ENCODE measurements at regions not wholly inside any gene's neighbourhood (a gene's known extent, or its start where the extent isn't known, plus 50 kb on each side); places are given as distances from the start of the nearest gene placed in this dataset.

DNA sequence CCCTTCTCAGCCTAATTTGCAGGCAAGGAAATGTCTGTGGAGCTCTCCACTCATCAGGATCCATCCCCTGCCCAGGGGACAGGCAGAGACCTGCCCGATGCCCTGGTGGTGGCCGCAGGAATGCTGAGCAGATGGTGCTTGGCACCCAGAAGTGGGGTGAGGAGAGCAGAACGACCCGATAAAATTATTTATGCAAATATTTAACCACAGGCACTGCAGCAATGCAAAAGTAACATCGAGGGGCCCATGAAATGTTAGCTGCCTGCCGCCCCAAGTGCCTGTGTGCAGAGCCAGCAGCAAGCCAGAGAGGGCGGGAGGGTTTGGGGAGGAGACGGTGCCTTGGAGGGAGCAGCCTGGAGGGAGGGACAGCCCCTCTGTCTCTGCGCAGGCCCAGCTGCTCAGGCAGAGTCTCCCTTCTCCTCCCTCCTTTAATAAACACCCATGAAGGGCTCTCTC lies 205.5 kb downstream of the CTTN start:
- H3K4me3 ChIP-seq (ENCODE audit: low read length in 2 of 2), result no peak overlapping the region
- no peaks in the 10 kb centered on the region for H3K9me3 ChIP-seq (ENCODE audit: control insufficient read depth in 2 of 2, low read length in 2 of 2)
- H3K9ac ChIP-seq (ENCODE audit: low read depth in 1 of 2, low read length in 2 of 2), result no peak overlapping the region
- H3K27me3 ChIP-seq (ENCODE audit: control insufficient read depth in 2 of 2, insufficient read depth in 2 of 2, low read length in 2 of 2), result no peaks in the 10 kb centered on the region
- no peaks in the 10 kb centered on the region for H3K4me1 ChIP-seq (ENCODE audit: control insufficient read depth in 2 of 2, insufficient read depth in 2 of 2, low read length in 2 of 2)
- H3K36me3 ChIP-seq (ENCODE audit: control insufficient read depth in 2 of 2, insufficient read depth in 2 of 2, low read length in 2 of 2), result no peaks in the 10 kb centered on the region
- no peak overlapping the region for H3K27ac ChIP-seq (ENCODE audit: low read depth in 2 of 2, low read length in 2 of 2)

GRCh38 chr11:70604221-70604620 lies 205.9 kb downstream of the CTTN start:
- no peaks in the 10 kb centered on the region for H3K4me1 ChIP-seq (ENCODE audit: control insufficient read depth in 2 of 2, insufficient read depth in 2 of 2, low read length in 2 of 2)
- H3K27me3 ChIP-seq (ENCODE audit: control insufficient read depth in 2 of 2, insufficient read depth in 2 of 2, low read length in 2 of 2), result no peaks in the 10 kb centered on the region
- H3K36me3 ChIP-seq (ENCODE audit: control insufficient read depth in 2 of 2, insufficient read depth in 2 of 2, low read length in 2 of 2), result no peaks in the 10 kb centered on the region
- H3K9me3 ChIP-seq (ENCODE audit: control insufficient read depth in 2 of 2, low read length in 2 of 2), result no peaks in the 10 kb centered on the region
- no peak overlapping the region for H3K9ac ChIP-seq (ENCODE audit: low read depth in 1 of 2, low read length in 2 of 2)
- no peak overlapping the region for H3K27ac ChIP-seq (ENCODE audit: low read depth in 2 of 2, low read length in 2 of 2)
- H3K4me3 ChIP-seq (ENCODE audit: low read length in 2 of 2), result no peak overlapping the region

- Histone ChIP-seq H3K4me1 (ENCODE audit: control insufficient read depth in 2 of 2, insufficient read depth in 2 of 2, low read length in 2 of 2) (no peaks in the 10 kb centered on the region), H3K36me3 (ENCODE audit: control insufficient read depth in 2 of 2, insufficient read depth in 2 of 2, low read length in 2 of 2) (no peaks in the 10 kb centered on the region), H3K27me3 (ENCODE audit: control insufficient read depth in 2 of 2, insufficient read depth in 2 of 2, low read length in 2 of 2) (no peaks in the 10 kb centered on the region), H3K9ac (ENCODE audit: low read depth in 1 of 2, low read length in 2 of 2) (no peak overlapping the region), H3K27ac (ENCODE audit: low read depth in 2 of 2, low read length in 2 of 2) (no peak overlapping the region), H3K4me3 (ENCODE audit: low read length in 2 of 2) (no peak overlapping the region), H3K9me3 (ENCODE audit: control insufficient read depth in 2 of 2, low read length in 2 of 2) (no peaks in the 10 kb centered on the region)
These were observed 206.5 kb downstream of the CTTN start for GRCh38 chr11:70604630-70605467.

DNA sequence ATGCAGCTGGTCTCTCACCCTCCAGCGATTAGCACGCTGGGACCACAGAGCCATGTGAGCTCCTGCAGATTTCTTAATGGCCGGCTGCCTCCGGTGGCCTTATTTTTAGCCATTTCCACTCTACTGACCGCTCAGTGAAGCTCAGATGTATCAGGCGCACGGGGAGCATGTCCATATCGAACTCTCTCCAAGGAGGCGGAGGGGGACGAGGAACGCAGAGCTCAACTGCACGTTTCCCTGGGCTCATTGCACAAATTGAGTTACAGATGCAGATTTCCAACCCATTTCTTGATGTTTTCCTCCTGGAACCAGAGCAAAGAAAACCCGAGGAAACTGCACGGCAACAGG lies 207.1 kb downstream of the CTTN start:
- H3K4me1 ChIP-seq (ENCODE audit: control insufficient read depth in 2 of 2, insufficient read depth in 2 of 2, low read length in 2 of 2), result no peaks in the 10 kb centered on the region
- no peaks in the 10 kb centered on the region for H3K9me3 ChIP-seq (ENCODE audit: control insufficient read depth in 2 of 2, low read length in 2 of 2)
- H3K27me3 ChIP-seq (ENCODE audit: control insufficient read depth in 2 of 2, insufficient read depth in 2 of 2, low read length in 2 of 2), result no peaks in the 10 kb centered on the region
- H3K36me3 ChIP-seq (ENCODE audit: control insufficient read depth in 2 of 2, insufficient read depth in 2 of 2, low read length in 2 of 2), result no peaks in the 10 kb centered on the region
- no peak overlapping the region for H3K27ac ChIP-seq (ENCODE audit: low read depth in 2 of 2, low read length in 2 of 2)
- H3K9ac ChIP-seq (ENCODE audit: low read depth in 1 of 2, low read length in 2 of 2), result no peak overlapping the region
- H3K4me3 ChIP-seq (ENCODE audit: low read length in 2 of 2), result no peak overlapping the region

GRCh38 chr11:70605846-70606245 lies 207.5 kb downstream of the CTTN start:
- Histone ChIP-seq H3K27ac (ENCODE audit: low read depth in 2 of 2, low read length in 2 of 2) (no peak overlapping the region), H3K9ac (ENCODE audit: low read depth in 1 of 2, low read length in 2 of 2) (no peak overlapping the region), H3K4me3 (ENCODE audit: low read length in 2 of 2) (no peak overlapping the region), H3K4me1 (ENCODE audit: control insufficient read depth in 2 of 2, insufficient read depth in 2 of 2, low read length in 2 of 2) (no peaks in the 10 kb centered on the region), H3K9me3 (ENCODE audit: control insufficient read depth in 2 of 2, low read length in 2 of 2) (no peaks in the 10 kb centered on the region), H3K36me3 (ENCODE audit: control insufficient read depth in 2 of 2, insufficient read depth in 2 of 2, low read length in 2 of 2) (no peaks in the 10 kb centered on the region), H3K27me3 (ENCODE audit: control insufficient read depth in 2 of 2, insufficient read depth in 2 of 2, low read length in 2 of 2) (no peaks in the 10 kb centered on the region)

GRCh38 chr11:70606248-70606950 lies 208.1 kb downstream of the CTTN start:
- H3K9me3 ChIP-seq (ENCODE audit: control insufficient read depth in 2 of 2, low read length in 2 of 2), result no peaks in the 10 kb centered on the region
- no peak overlapping the region for H3K27ac ChIP-seq (ENCODE audit: low read depth in 2 of 2, low read length in 2 of 2)
- H3K9ac ChIP-seq (ENCODE audit: low read depth in 1 of 2, low read length in 2 of 2), result no peak overlapping the region
- H3K27me3 ChIP-seq (ENCODE audit: control insufficient read depth in 2 of 2, insufficient read depth in 2 of 2, low read length in 2 of 2), result no peaks in the 10 kb centered on the region
- no peaks in the 10 kb centered on the region for H3K4me1 ChIP-seq (ENCODE audit: control insufficient read depth in 2 of 2, insufficient read depth in 2 of 2, low read length in 2 of 2)
- no peak overlapping the region for H3K4me3 ChIP-seq (ENCODE audit: low read length in 2 of 2)
- H3K36me3 ChIP-seq (ENCODE audit: control insufficient read depth in 2 of 2, insufficient read depth in 2 of 2, low read length in 2 of 2), result no peaks in the 10 kb centered on the region

DNA sequence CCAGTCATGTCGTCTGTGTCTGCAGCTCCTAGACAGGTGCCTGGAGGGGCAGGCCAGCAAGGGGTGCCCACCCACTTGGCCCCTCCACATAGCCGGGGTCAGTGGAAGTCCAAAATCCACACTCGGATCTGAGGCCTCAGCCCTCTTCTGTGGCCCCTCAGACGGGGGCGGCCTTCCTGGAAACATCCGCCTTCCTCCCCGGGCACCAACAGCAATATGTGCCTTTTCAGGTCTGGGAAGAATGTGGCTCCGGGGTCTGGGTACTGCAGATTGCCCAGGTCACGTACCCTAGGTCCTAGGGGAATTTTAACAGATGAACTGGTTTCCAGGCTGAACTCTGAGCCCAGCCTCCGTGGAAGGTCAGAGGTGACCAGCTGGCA lies 208.6 kb downstream of the CTTN start:
- Histone ChIP-seq H3K27me3 (ENCODE audit: control insufficient read depth in 2 of 2, insufficient read depth in 2 of 2, low read length in 2 of 2) (no peaks in the 10 kb centered on the region), H3K9ac (ENCODE audit: low read depth in 1 of 2, low read length in 2 of 2) (no peak overlapping the region), H3K4me3 (ENCODE audit: low read length in 2 of 2) (no peak overlapping the region), H3K4me1 (ENCODE audit: control insufficient read depth in 2 of 2, insufficient read depth in 2 of 2, low read length in 2 of 2) (no peaks in the 10 kb centered on the region), H3K27ac (ENCODE audit: low read depth in 2 of 2, low read length in 2 of 2) (no peak overlapping the region), H3K9me3 (ENCODE audit: control insufficient read depth in 2 of 2, low read length in 2 of 2) (no peaks in the 10 kb centered on the region), H3K36me3 (ENCODE audit: control insufficient read depth in 2 of 2, insufficient read depth in 2 of 2, low read length in 2 of 2) (no peaks in the 10 kb centered on the region)

DNA sequence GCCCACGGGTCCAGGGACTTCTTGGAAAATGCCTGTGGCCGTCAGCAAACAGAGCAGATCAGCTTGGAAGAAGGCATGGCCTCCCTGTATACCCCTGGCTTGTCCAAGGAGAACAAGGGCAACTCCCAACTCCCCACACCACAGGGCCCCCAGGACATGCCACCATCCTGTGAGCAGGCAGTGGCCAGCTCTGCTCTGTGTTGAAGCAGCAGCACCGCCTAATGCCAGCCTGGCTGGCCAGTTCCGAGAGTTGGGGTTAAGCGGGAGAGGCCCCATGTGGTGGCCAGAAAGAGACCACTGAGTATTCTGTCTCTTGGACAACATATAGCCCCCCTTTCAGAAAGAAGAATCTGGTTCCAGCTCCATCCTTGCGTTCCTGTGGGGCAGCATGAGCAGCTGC lies 209.2 kb downstream of the CTTN start:
- H3K9me3 ChIP-seq (ENCODE audit: control insufficient read depth in 2 of 2, low read length in 2 of 2), result no peaks in the 10 kb centered on the region
- H3K27me3 ChIP-seq (ENCODE audit: control insufficient read depth in 2 of 2, insufficient read depth in 2 of 2, low read length in 2 of 2), result no peaks in the 10 kb centered on the region
- H3K27ac ChIP-seq (ENCODE audit: low read depth in 2 of 2, low read length in 2 of 2), result no peak overlapping the region
- H3K4me3 ChIP-seq (ENCODE audit: low read length in 2 of 2), result no peak overlapping the region
- H3K4me1 ChIP-seq (ENCODE audit: control insufficient read depth in 2 of 2, insufficient read depth in 2 of 2, low read length in 2 of 2), result no peaks in the 10 kb centered on the region
- H3K36me3 ChIP-seq (ENCODE audit: control insufficient read depth in 2 of 2, insufficient read depth in 2 of 2, low read length in 2 of 2), result no peaks in the 10 kb centered on the region
- H3K9ac ChIP-seq (ENCODE audit: low read depth in 1 of 2, low read length in 2 of 2), result no peak overlapping the region

- H3K9me3 ChIP-seq (ENCODE audit: control insufficient read depth in 2 of 2, low read length in 2 of 2), result no peaks in the 10 kb centered on the region
- H3K27ac ChIP-seq (ENCODE audit: low read depth in 2 of 2, low read length in 2 of 2), result no peak overlapping the region
- no peaks in the 10 kb centered on the region for H3K27me3 ChIP-seq (ENCODE audit: control insufficient read depth in 2 of 2, insufficient read depth in 2 of 2, low read length in 2 of 2)
- no peaks in the 10 kb centered on the region for H3K4me1 ChIP-seq (ENCODE audit: control insufficient read depth in 2 of 2, insufficient read depth in 2 of 2, low read length in 2 of 2)
- H3K9ac ChIP-seq (ENCODE audit: low read depth in 1 of 2, low read length in 2 of 2), result no peak overlapping the region
- H3K4me3 ChIP-seq (ENCODE audit: low read length in 2 of 2), result no peak overlapping the region
- H3K36me3 ChIP-seq (ENCODE audit: control insufficient read depth in 2 of 2, insufficient read depth in 2 of 2, low read length in 2 of 2), result no peaks in the 10 kb centered on the region
These were observed 210.5 kb downstream of the CTTN start for GRCh38 chr11:70608568-70609470.
